Natural killer cell (primary cell): ENCODE measurements at regions not wholly inside any gene's neighbourhood (a gene's known extent, or its start where the extent isn't known, plus 50 kb on each side); places are given as distances from the start of the nearest gene placed in this dataset.

Source experiments
- ATAC-seq, 3 donors: fragments of 150-1000 bp in 2 of 3; fragments of 200-7000 bp in 1 of 3; cut with Tn5 transposase; 1 replicate in 1 of 3; 2 replicates in 2 of 3; pipeline ENCODE4 v1.10.0; 2021; ENCODE audit warnings: mild to moderate bottlenecking in 2 of 3, moderate library complexity in 2 of 3
- DNase-seq, 2 donors: peaks; one replicate each; pipeline versions ENCODE4 v3.0.0 to v3.0.0-alpha.2; 2013 to 2021; ENCODE audit warnings: mixed read lengths in 1 of 2
- H3K27ac ChIP-seq: one replicate; pipeline ENCODE4 v1.5.1; 2013; ENCODE audit warnings: mild to moderate bottlenecking, low read length
- H3K27me3 ChIP-seq: one replicate; pipeline ENCODE4 v1.6.1; 2013; ENCODE audit warnings: low read length; ENCODE audit not compliant: control insufficient read depth, insufficient read depth
- H3K36me3 ChIP-seq: one replicate; pipeline ENCODE4 v1.6.1; 2013; ENCODE audit warnings: low read length; ENCODE audit not compliant: control insufficient read depth, insufficient read depth
- H3K4me1 ChIP-seq: one replicate; pipeline ENCODE4 v1.6.1; 2013; ENCODE audit warnings: low read length; ENCODE audit not compliant: control insufficient read depth, insufficient read depth
- H3K4me3 ChIP-seq: one replicate; pipeline ENCODE4 v1.5.1; 2013; ENCODE audit warnings: low read length
- H3K9me3 ChIP-seq: one replicate; pipeline ENCODE4 v1.6.1; 2013; ENCODE audit warnings: low read length; ENCODE audit not compliant: control insufficient read depth, insufficient read depth
- H3K27ac Mint-ChIP-seq, 2 donors: one replicate each; pipeline ENCODE4 v1.8.0; 2022; ENCODE audit warnings: mild to moderate bottlenecking in 2 of 2, mixed read lengths in 2 of 2, moderate library complexity in 1 of 2
- H3K27me3 Mint-ChIP-seq, 2 donors: one replicate each; pipeline ENCODE4 v1.8.0; 2022; ENCODE audit warnings: low read depth in 2 of 2, mixed read lengths in 2 of 2
- H3K36me3 Mint-ChIP-seq: one replicate; pipeline ENCODE4 v1.8.0; 2022; ENCODE audit warnings: mixed read lengths
- H3K4me1 Mint-ChIP-seq, 2 donors: one replicate each; pipeline ENCODE4 v1.8.0; 2022; ENCODE audit warnings: mixed read lengths in 2 of 2
- H3K4me3 Mint-ChIP-seq: one replicate; pipeline ENCODE4 v1.8.0; 2022; ENCODE audit warnings: mild to moderate bottlenecking, moderate library complexity, mixed read lengths
- H3K9me3 Mint-ChIP-seq, 2 donors: one replicate each; pipeline ENCODE4 v1.8.0; 2022; ENCODE audit warnings: mixed read lengths in 2 of 2
- CTCF ChIP-seq: fragments of 200-600 bp; IDR thresholded peaks from one replicate; pipeline ENCODE4 v1.8.0; 2022; ENCODE audit warnings: antibody characterized with exemption
- WGBS: methylation state at CpG from one replicate; pipeline ENCODE4 v1.1.7; 2013; ENCODE audit warnings: missing lambda C conversion rate; ENCODE audit not compliant: insufficient coverage; 5-methylcytosine and 5-hydroxymethylcytosine counted together
- intact Hi-C: fragments of 100-400 bp; cut with micrococcal nuclease; formaldehyde crosslinking; loops from one replicate; pipeline ENCODE4 v1.14.2; 2022

- Mint-ChIP-seq H3K27me3 (peaks cover 7 to 42% of the 10 kb centered on the region in 2 donors), H3K9me3 (no peaks in the 10 kb centered on the region), H3K4me3 (no peak overlapping the region), H3K27ac (no peak overlapping the region), H3K36me3 (no peaks in the 10 kb centered on the region), H3K4me1 (no peaks in the 10 kb centered on the region)
- no peaks in the 10 kb centered on the region for H3K4me1 ChIP-seq
- ATAC-seq = no peak
- DNase-seq = no peak
- intact Hi-C loops = no loop called here
- no peaks in the 10 kb centered on the region for H3K27me3 ChIP-seq
- H3K9me3 ChIP-seq = no peaks in the 10 kb centered on the region
- H3K27ac ChIP-seq = no peak overlapping the region
- WGBS = 81% methylated on average over 4 of the region's 5 CpGs
- H3K36me3 ChIP-seq = no peaks in the 10 kb centered on the region
- H3K4me3 ChIP-seq = no peak overlapping the region
- TF ChIP-seq CTCF = no peak
Measured at GRCh38 chr9:86885232-86885631, 62.1 kb downstream of the GAS1 start.

GRCh38 chr9:86876621-86877196 lies 70.6 kb downstream of the GAS1 start:
- TF ChIP-seq CTCF = no peak
- no peak overlapping the region for H3K27ac ChIP-seq
- no peak overlapping the region for H3K4me3 ChIP-seq
- no peaks in the 10 kb centered on the region for H3K36me3 ChIP-seq
- H3K4me1 ChIP-seq = no peaks in the 10 kb centered on the region
- ATAC-seq (no peak), DNase-seq (no peak)
- Mint-ChIP-seq H3K27me3 (peaks cover 12% of the 10 kb centered on the region in 2 donors), H3K4me1 (no peaks in the 10 kb centered on the region), H3K36me3 (no peaks in the 10 kb centered on the region), H3K4me3 (no peak overlapping the region), H3K9me3 (peaks cover 2% of the 10 kb centered on the region in 2 donors), H3K27ac (no peak overlapping the region)
- peaks cover 4% of the 10 kb centered on the region for H3K27me3 ChIP-seq
- WGBS = 87% methylated on average over 10 of the region's 13 CpGs
- intact Hi-C loops = no loop called here
- H3K9me3 ChIP-seq = no peaks in the 10 kb centered on the region

GRCh38 chr9:86868616-86869015 lies 78.7 kb downstream of the GAS1 start:
- no peak overlapping the region for H3K27ac Mint-ChIP-seq
- H3K9me3 ChIP-seq = no peaks in the 10 kb centered on the region
- 44% methylated on average over 2 of the region's 2 CpGs for WGBS
- DNase-seq (no peak), ATAC-seq (no peak)
- no peaks in the 10 kb centered on the region for H3K36me3 Mint-ChIP-seq
- no peaks in the 10 kb centered on the region for H3K36me3 ChIP-seq
- H3K27me3 ChIP-seq = no peaks in the 10 kb centered on the region
- no peak for TF ChIP-seq CTCF
- H3K27me3 Mint-ChIP-seq = peaks cover 8 to 44% of the 10 kb centered on the region in 2 donors
- intact Hi-C loops = no loop called here
- H3K4me3 ChIP-seq = no peak overlapping the region
- no peaks in the 10 kb centered on the region for H3K4me1 ChIP-seq
- no peak overlapping the region for H3K27ac ChIP-seq
- peaks cover 2% of the 10 kb centered on the region in 2 donors for H3K9me3 Mint-ChIP-seq
- H3K4me1 Mint-ChIP-seq = no peaks in the 10 kb centered on the region
- no peak overlapping the region for H3K4me3 Mint-ChIP-seq

- no peak for TF ChIP-seq CTCF
- Mint-ChIP-seq H3K27me3 (peaks cover 8 to 44% of the 10 kb centered on the region in 2 donors), H3K36me3 (no peaks in the 10 kb centered on the region), H3K9me3 (no peaks in the 10 kb centered on the region), H3K4me3 (no peak overlapping the region), H3K4me1 (no peaks in the 10 kb centered on the region), H3K27ac (no peak overlapping the region)
- Histone ChIP-seq H3K27me3 (no peaks in the 10 kb centered on the region), H3K36me3 (no peaks in the 10 kb centered on the region), H3K4me1 (no peaks in the 10 kb centered on the region), H3K4me3 (no peak overlapping the region), H3K9me3 (no peaks in the 10 kb centered on the region), H3K27ac (no peak overlapping the region)
- no peak for DNase-seq
- intact Hi-C loops = no loop called here
- 79% methylated on average over 5 of the region's 5 CpGs for WGBS
- no peak for ATAC-seq
Measured at GRCh38 chr9:86867804-86868313, 79.4 kb downstream of the GAS1 start.
